ENCODE measurements at regions not wholly inside any gene's neighbourhood (a gene's known extent, or its start where the extent isn't known, plus 50 kb on each side); places are given as distances from the start of the nearest gene placed in this dataset.

DNA sequence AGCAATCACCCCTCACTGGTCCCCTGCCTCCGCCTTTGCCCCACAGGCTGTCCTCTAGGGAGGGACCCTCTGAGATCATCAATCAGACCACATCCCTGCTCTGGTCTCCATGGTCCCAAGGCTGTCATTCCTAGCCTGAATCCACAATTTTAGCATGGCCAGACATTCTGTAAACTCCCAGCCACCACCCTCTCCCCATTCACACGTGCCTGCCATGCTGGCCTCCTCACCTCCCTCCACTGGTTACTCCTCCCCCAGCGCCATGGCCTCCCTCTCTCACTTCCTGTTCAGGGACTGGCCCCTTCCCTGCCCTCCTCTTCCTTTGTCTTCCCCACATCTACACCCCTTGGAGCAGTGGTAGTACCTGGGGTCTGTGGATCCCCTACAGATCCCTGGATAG lies 150.7 kb upstream of the MLN start:
- no peak for TF ChIP-seq POLR2A (IDR thresholded peaks at IDR 0.05)
- TF ChIP-seq, protein P1, sequence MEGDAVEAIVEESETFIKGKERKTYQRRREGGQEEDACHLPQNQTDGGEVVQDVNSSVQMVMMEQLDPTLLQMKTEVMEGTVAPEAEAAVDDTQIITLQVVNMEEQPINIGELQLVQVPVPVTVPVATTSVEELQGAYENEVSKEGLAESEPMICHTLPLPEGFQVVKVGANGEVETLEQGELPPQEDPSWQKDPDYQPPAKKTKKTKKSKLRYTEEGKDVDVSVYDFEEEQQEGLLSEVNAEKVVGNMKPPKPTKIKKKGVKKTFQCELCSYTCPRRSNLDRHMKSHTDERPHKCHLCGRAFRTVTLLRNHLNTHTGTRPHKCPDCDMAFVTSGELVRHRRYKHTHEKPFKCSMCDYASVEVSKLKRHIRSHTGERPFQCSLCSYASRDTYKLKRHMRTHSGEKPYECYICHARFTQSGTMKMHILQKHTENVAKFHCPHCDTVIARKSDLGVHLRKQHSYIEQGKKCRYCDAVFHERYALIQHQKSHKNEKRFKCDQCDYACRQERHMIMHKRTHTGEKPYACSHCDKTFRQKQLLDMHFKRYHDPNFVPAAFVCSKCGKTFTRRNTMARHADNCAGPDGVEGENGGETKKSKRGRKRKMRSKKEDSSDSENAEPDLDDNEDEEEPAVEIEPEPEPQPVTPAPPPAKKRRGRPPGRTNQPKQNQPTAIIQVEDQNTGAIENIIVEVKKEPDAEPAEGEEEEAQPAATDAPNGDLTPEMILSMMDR (IDR thresholded peaks at IDR 0.05) = no peak

Data from tibial nerve (tissue), 3 donors.